ENCODE measurements at regions not wholly inside any gene's neighbourhood (a gene's known extent, or its start where the extent isn't known, plus 50 kb on each side); places are given as distances from the start of the nearest gene placed in this dataset.

- H3K4me3 ChIP-seq (ENCODE audit: low read depth, low read length) = no peak overlapping the region
- DNase-seq (ENCODE audit: low read depth) = no peak
- no peak for TF ChIP-seq CTCF (IDR thresholded peaks at IDR 0.05; ENCODE audit: insufficient read depth, low read depth, low read length, missing control alignments)
Measured at GRCh38 chr1:213466541-213466940, 415.5 kb downstream of the RPS6KC1 start.

GRCh38 chr1:213474054-213474453 is 423.0 kb downstream of the RPS6KC1 start:
- no peak for DNase-seq (ENCODE audit: low read depth)
- TF ChIP-seq CTCF (IDR thresholded peaks at IDR 0.05; ENCODE audit: insufficient read depth, low read depth, low read length, missing control alignments) = no peak
- H3K4me3 ChIP-seq (ENCODE audit: low read depth, low read length) = no peak overlapping the region

- H3K4me3 ChIP-seq (ENCODE audit: low read depth, low read length) = no peak overlapping the region
- TF ChIP-seq CTCF (IDR thresholded peaks at IDR 0.05; ENCODE audit: insufficient read depth, low read depth, low read length, missing control alignments) = no peak
- no peak for DNase-seq (ENCODE audit: low read depth)
Measured at GRCh38 chr1:213481395-213481794, 430.4 kb downstream of the RPS6KC1 start.

GRCh38 chr1:213484333-213484732 is 433.3 kb downstream of the RPS6KC1 start:
- no peak overlapping the region for H3K4me3 ChIP-seq (ENCODE audit: low read depth, low read length)

GRCh38 chr1:213484758-213485157 is 433.7 kb downstream of the RPS6KC1 start:
- no peak for TF ChIP-seq CTCF (IDR thresholded peaks at IDR 0.05; ENCODE audit: insufficient read depth, low read depth, low read length, missing control alignments)
- no peak for DNase-seq (ENCODE audit: low read depth)
- no peak overlapping the region for H3K4me3 ChIP-seq (ENCODE audit: low read depth, low read length)

More at GRCh38 chr1:213484333-213484732, 433.3 kb downstream of the RPS6KC1 start:
- no peak for TF ChIP-seq CTCF (IDR thresholded peaks at IDR 0.05; ENCODE audit: insufficient read depth, low read depth, low read length, missing control alignments)
- no peak for DNase-seq (ENCODE audit: low read depth)

- no peak overlapping the region for H3K4me3 ChIP-seq (ENCODE audit: low read depth, low read length)
- no peak for DNase-seq (ENCODE audit: low read depth)
- TF ChIP-seq CTCF (IDR thresholded peaks at IDR 0.05; ENCODE audit: insufficient read depth, low read depth, low read length, missing control alignments) = no peak
Measured at GRCh38 chr1:213486488-213486887, 435.4 kb downstream of the RPS6KC1 start.

- no peak for TF ChIP-seq CTCF (IDR thresholded peaks at IDR 0.05; ENCODE audit: insufficient read depth, low read depth, low read length, missing control alignments)
- no peak overlapping the region for H3K4me3 ChIP-seq (ENCODE audit: low read depth, low read length)
- DNase-seq (ENCODE audit: low read depth) = no peak
Measured at GRCh38 chr1:213491468-213491867, 440.4 kb downstream of the RPS6KC1 start.

Data from GM12865 (cell line).